C4-2B (cell line): ENCODE measurements at regions not wholly inside any gene's neighbourhood (a gene's known extent, or its start where the extent isn't known, plus 50 kb on each side); places are given as distances from the start of the nearest gene placed in this dataset.

ENCODE experiments used
- H3K27ac ChIP-seq: fragments of 450-650 bp; 2 replicates; pipeline ENCODE4 v1.5.1; 2017
- ZFX ChIP-seq: fragments of 450-650 bp; IDR thresholded peaks from 2 replicates; pipeline ENCODE4 v1.6.1; 2017
- TF ChIP-seq, protein P1 (sequence below): fragments of 450-650 bp; conservative IDR thresholded peaks from 2 replicates; pipeline ENCODE4 v1.5.1; 2017; ENCODE audit warnings: mild to moderate bottlenecking

GRCh38 chr21:35106246-35106835 is 57.2 kb upstream of the RUNX1 start:
- no peak for TF ChIP-seq ZFX
- TF ChIP-seq, protein P1, sequence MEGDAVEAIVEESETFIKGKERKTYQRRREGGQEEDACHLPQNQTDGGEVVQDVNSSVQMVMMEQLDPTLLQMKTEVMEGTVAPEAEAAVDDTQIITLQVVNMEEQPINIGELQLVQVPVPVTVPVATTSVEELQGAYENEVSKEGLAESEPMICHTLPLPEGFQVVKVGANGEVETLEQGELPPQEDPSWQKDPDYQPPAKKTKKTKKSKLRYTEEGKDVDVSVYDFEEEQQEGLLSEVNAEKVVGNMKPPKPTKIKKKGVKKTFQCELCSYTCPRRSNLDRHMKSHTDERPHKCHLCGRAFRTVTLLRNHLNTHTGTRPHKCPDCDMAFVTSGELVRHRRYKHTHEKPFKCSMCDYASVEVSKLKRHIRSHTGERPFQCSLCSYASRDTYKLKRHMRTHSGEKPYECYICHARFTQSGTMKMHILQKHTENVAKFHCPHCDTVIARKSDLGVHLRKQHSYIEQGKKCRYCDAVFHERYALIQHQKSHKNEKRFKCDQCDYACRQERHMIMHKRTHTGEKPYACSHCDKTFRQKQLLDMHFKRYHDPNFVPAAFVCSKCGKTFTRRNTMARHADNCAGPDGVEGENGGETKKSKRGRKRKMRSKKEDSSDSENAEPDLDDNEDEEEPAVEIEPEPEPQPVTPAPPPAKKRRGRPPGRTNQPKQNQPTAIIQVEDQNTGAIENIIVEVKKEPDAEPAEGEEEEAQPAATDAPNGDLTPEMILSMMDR: no peak
- no peak overlapping the region for H3K27ac ChIP-seq

DNA sequence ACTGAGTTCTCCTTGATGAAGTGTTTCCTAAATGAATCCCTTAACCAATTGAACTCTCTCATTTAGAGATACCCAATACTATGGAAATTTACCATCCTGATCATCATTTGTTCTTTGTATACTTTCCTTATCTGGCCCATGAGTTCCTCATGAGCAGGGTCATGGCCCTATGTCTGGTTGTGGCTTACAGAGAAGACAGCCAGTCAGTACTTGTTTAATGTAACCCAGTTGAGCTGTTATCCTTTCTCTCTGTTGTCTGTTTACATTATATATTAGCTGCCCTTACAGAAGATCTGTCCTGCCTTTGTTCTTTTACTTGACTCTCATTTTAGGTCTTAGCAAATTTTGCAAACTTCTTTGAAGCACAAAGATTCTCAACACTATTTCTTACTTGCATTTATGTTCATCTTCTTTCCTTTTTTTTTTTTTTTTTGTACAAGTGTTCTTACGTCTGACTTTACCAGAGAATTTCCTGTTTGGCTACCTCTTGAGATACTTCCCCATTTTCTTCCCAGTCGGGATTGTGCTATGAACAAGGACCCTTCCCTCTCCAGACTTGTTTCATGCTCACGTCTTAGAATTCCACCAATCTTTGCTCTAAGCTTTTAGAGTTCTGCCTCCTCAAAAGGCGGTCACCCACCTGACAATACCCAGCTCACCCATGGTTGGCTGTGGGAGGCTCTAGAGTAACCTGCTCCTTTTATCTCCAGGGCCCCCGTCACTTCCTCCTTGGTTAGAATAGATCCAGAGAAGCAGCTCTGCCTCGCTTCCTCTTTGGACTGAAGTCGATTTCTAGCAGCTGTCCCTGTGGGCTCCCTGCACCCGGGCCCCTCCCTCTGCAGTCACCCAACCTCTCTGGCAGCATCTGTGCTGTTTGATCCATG is 53.6 kb upstream of the RUNX1 start:
- TF ChIP-seq ZFX: no peak
- TF ChIP-seq, protein P1: no peak
- peak overlapping the region; percentile 20; the same call in 1 of the 2 replicates for H3K27ac ChIP-seq

DNA sequence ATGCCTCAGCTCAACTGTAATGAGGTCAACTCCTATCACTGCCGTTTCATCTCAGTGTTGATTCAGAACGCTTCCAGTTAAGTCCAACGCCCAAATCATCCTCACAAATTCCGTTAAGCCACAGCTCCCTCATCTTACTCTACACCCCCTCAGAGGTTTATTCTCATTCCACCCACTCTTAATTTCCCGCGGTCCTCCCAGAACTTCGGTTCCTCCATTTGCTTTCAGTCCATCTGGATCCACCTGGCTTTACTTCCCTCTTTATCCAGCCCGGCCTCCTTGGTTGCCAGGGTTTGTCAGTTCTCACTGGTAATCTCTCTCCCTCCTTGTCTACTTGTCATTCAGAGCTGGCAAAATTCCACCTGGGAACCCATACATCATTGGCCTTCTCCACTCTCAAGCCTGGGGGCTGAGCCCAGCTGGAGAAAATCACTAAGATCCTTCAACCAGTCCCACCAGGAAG is 51.3 kb upstream of the RUNX1 start:
- no peak for TF ChIP-seq ZFX
- TF ChIP-seq, protein P1: no peak
- no peak overlapping the region for H3K27ac ChIP-seq

GRCh38 chr21:35099310-35099709 is 50.2 kb upstream of the RUNX1 start:
- no peak overlapping the region for H3K27ac ChIP-seq
- TF ChIP-seq ZFX: no peak
- TF ChIP-seq, protein P1: no peak
